Muscle of leg (tissue), 3 donors: ENCODE measurements at regions not wholly inside any gene's neighbourhood (a gene's known extent, or its start where the extent isn't known, plus 50 kb on each side); places are given as distances from the start of the nearest gene placed in this dataset.

Experiments used
- DNase-seq: peaks from one replicate; pipeline ENCODE4 v3.0.0; 2013
- H3K27ac ChIP-seq: one replicate; pipeline ENCODE4 v1.5.1; 2013; ENCODE audit warnings: mild to moderate bottlenecking, low read length, control low read depth
- H3K27me3 ChIP-seq: one replicate; pipeline ENCODE4 v1.6.1; 2013; ENCODE audit warnings: low read length; ENCODE audit not compliant: control insufficient read depth, insufficient read depth
- H3K36me3 ChIP-seq: one replicate; pipeline ENCODE4 v1.6.1; 2013; ENCODE audit warnings: low read length; ENCODE audit not compliant: control insufficient read depth, insufficient read depth
- H3K4me1 ChIP-seq: one replicate; pipeline ENCODE4 v1.6.1; 2013; ENCODE audit warnings: low read length; ENCODE audit not compliant: control insufficient read depth, insufficient read depth
- H3K4me3 ChIP-seq: one replicate; pipeline ENCODE4 v1.5.1; 2013; ENCODE audit warnings: low read length, control low read depth
- H3K9me3 ChIP-seq: replicated peaks from 2 replicates; pipeline ENCODE4 v1.6.1; 2013; ENCODE audit warnings: low read depth, low read length; ENCODE audit not compliant: control insufficient read depth
- WGBS: methylation state at CpG from one replicate; pipeline ENCODE4 v1.1.5; 2013; ENCODE audit warnings: missing lambda C conversion rate; ENCODE audit not compliant: insufficient coverage; 5-methylcytosine and 5-hydroxymethylcytosine counted together

DNA sequence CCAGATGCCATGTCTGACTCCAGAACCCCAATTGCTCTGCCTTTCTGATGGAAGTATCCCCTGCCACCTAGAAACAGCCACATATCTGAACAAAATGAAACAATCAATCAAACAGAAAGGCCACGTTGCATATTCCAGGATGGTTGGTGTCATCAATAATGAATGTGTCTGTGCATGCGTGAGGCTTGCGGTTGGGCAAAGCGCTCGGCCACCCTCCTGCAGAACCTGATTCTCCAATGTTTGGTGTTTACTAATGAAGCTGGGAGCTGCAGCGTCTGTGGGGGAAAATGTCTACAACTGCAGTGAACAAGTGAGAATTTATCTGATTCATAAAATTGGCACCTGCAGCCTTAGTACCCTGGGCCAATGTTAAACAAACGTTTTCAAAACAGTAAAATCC lies 121.2 kb upstream of the ADARB2 start:
- H3K36me3 ChIP-seq = no peaks in the 10 kb centered on the region
- WGBS = 61% methylated on average over 6 of the region's 7 CpGs
- no peaks in the 10 kb centered on the region for H3K9me3 ChIP-seq
- H3K4me3 ChIP-seq = no peak overlapping the region
- H3K27ac ChIP-seq = no peak overlapping the region
- no peaks in the 10 kb centered on the region for H3K4me1 ChIP-seq
- DNase-seq = no peak
- H3K27me3 ChIP-seq = no peaks in the 10 kb centered on the region

DNA sequence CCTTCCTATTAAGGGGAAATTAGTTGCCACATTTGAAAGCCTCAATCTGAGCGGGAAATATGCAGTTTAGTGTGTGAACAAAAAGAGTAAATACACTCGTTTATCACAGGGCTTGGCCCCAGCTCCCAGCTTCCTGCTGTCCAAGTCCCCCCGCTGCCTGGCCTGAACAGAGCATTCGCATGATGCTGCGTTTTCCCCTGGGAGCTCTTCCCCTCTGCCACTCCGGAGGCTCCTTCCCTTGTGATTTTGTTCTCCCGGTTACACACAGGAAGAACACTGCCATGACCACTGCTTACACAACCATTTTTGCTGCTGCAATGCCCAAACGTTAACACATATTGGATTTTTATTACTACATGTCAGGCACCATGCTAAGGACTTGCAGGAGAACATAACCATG lies 120.7 kb upstream of the ADARB2 start:
- WGBS = 38% methylated on average over 7 of the region's 8 CpGs
- Histone ChIP-seq H3K27me3 (no peaks in the 10 kb centered on the region), H3K4me1 (no peaks in the 10 kb centered on the region), H3K27ac (no peak overlapping the region), H3K9me3 (no peaks in the 10 kb centered on the region), H3K4me3 (no peak overlapping the region), H3K36me3 (no peaks in the 10 kb centered on the region)
- no peak for DNase-seq

DNA sequence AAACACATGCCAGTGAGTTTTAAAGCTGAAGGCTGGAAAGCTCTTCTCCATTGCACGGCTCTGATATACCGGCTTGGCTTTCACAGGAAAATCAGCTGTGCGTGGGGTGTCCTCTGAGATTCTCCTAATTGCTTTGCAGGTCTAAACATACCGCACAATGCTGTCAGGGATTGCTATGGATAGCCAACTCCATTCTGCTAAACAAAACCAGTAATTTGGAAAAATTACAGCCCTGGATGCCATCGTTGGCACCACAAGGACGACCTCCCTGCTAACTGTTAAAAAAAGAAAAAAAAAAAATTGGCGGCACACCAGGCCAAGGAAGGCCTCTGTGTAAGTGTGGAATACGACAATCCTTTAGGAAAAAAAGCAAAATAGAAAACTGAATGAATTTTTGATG lies 118.6 kb upstream of the ADARB2 start:
- DNase-seq = no peak
- Histone ChIP-seq H3K27ac (no peak overlapping the region), H3K4me1 (no peaks in the 10 kb centered on the region), H3K27me3 (no peaks in the 10 kb centered on the region), H3K36me3 (no peaks in the 10 kb centered on the region), H3K4me3 (no peak overlapping the region), H3K9me3 (no peaks in the 10 kb centered on the region)
- WGBS = 50% methylated on average over 6 of the region's 8 CpGs

DNA sequence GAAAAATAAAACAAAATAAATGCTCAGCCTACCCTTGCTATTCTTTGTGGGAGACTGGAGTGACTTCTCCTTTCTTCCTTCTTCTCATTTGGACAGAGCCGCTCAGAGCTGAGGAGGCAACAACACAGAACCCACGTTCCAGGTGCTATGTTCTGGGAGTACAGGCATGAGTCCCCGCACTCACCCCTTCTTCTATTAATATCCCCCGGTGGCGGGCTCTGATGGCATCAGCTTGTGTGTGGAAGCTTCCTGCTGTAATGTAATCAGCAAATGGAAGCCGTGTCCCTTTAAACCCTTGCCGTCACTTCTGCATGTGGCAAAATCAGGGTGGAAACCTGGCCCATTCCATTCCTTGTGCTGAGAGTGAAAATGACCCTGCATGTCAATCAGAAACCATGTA lies 116.9 kb upstream of the ADARB2 start:
- Histone ChIP-seq H3K9me3 (no peaks in the 10 kb centered on the region), H3K4me1 (no peaks in the 10 kb centered on the region), H3K36me3 (no peaks in the 10 kb centered on the region), H3K27ac (no peak overlapping the region), H3K27me3 (no peaks in the 10 kb centered on the region), H3K4me3 (no peak overlapping the region)
- DNase-seq = no peak
- 61% methylated on average over 6 of the region's 7 CpGs for WGBS

DNA sequence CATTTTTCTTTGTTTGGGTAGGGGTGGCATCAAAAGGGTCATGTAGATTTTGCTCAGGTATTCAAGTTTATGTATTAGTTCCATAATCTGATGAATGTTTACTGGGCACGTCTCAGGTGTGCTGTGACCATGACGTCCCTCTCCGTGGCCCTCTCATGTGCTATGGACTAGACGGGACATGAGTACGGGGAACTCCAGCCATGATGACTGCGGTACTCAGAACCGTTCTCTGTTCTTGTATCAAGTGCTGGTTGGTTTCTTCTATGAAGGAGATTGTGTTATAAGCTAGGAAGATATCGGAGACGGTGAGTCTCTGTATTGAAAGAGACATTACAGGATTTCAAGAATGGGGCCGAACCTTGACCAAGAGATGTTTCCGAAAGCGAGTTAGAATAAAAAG lies 116.5 kb upstream of the ADARB2 start:
- 91% methylated on average over 9 of the region's 12 CpGs for whole genome bisulfite sequencing
- Histone ChIP-seq H3K4me3 (no peak overlapping the region), H3K9me3 (no peaks in the 10 kb centered on the region), H3K36me3 (no peaks in the 10 kb centered on the region), H3K4me1 (no peaks in the 10 kb centered on the region), H3K27ac (no peak overlapping the region), H3K27me3 (no peaks in the 10 kb centered on the region)
- DNase-seq = no peak

DNA sequence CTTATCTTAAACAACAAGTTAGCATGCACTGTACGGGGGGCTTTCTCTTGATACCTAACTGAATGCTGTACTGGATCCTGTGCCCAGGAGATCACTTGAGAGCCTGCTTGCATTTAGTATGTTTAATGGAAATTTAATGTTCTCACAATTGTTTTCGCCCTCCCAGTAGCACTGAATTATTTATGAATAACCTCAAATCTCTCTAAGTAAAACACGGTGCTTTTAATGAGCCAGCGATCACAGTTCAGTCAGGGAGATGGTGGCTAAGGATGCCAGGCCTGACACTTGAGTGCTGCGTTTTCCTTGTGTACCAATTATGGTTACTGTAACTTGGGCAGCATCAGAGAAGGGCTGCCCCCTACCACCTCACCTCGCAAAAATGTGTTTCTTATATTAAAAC lies 115.5 kb upstream of the ADARB2 start:
- H3K27me3 ChIP-seq = no peaks in the 10 kb centered on the region
- H3K27ac ChIP-seq = no peak overlapping the region
- H3K4me3 ChIP-seq = no peak overlapping the region
- no peaks in the 10 kb centered on the region for H3K9me3 ChIP-seq
- no peaks in the 10 kb centered on the region for H3K4me1 ChIP-seq
- WGBS = 78% methylated on average over 4 of the region's 6 CpGs
- no peak for DNase-seq
- H3K36me3 ChIP-seq = no peaks in the 10 kb centered on the region

DNA sequence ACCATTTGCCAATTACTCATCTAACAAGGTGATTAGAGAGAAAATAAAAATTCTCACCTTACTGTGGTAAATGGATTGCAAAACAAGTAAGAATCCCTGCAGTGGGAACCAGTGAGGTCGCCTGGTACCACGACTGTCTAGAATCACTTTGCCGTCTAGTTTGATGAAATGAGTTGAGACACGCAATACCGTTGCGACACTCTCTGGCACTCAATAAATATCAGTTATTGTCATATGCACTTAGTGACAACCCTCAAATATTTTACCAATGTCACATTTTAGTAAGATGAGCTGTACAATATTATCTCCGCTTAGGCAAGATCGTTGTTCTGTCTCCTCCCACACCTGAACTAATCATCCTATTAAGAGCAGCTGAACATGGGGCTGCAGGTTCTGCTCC lies 114.4 kb upstream of the ADARB2 start:
- Histone ChIP-seq H3K27ac (no peak overlapping the region), H3K9me3 (no peaks in the 10 kb centered on the region), H3K36me3 (no peaks in the 10 kb centered on the region), H3K4me1 (no peaks in the 10 kb centered on the region), H3K27me3 (no peaks in the 10 kb centered on the region), H3K4me3 (no peak overlapping the region)
- whole genome bisulfite sequencing = 82% methylated on average over 8 of the region's 8 CpGs
- DNase-seq = no peak

DNA sequence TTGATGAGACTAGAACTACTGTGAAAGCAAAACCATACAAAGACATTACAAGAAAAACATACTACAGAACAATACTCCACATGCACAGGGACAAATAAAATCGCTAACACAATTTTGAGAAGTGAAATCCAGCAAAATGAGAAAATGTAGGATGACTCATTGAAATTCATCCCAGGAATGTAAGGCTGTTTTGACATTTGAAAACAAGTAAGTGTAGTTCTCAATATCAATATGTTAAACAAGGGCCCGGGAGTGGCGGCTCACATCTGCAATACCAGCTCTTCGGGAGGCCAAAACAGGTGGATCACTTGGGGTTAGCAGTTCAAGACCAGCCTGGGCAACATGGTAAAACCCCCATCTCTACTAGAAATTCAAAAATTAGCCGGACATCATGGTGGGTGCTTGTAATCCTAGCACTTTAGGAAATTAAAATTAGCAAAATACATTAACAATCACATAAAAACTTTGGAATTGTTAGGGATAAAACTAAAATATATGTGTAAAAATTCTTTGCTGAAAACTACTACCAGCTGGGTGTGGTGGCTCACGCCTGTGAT lies 113.7 kb upstream of the ADARB2 start:
- no peak for DNase-seq
- Histone ChIP-seq H3K4me3 (no peak overlapping the region), H3K36me3 (no peaks in the 10 kb centered on the region), H3K27ac (no peak overlapping the region), H3K9me3 (no peaks in the 10 kb centered on the region), H3K27me3 (no peaks in the 10 kb centered on the region), H3K4me1 (no peaks in the 10 kb centered on the region)
- no CpG with 5 or more reads among the region's 6 CpGs for WGBS

DNA sequence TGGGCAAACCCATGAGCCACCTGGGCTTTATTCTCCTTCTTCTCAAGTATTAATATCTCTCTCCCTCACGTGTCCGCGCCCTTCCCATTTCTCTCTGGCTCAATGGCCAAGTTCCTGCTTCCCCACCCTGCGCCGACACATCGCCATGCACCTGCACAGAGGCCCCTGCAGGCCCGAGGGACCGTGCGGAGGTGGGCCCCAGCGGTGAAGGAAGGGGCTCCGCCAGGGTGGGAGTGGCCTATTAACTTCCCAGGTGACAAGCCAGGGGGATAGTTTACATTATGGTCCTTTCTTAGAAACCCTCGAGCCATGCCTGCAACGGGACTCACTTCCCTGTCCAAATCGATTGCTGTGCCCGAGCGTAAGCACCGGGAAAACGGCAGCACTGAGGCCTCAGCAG lies 110.0 kb upstream of the ADARB2 start:
- no peak for DNase-seq
- Histone ChIP-seq H3K36me3 (no peaks in the 10 kb centered on the region), H3K27me3 (no peaks in the 10 kb centered on the region), H3K4me1 (no peaks in the 10 kb centered on the region), H3K27ac (no peak overlapping the region), H3K4me3 (no peak overlapping the region), H3K9me3 (no peaks in the 10 kb centered on the region)
- 88% methylated on average over 11 of the region's 18 CpGs for WGBS

DNA sequence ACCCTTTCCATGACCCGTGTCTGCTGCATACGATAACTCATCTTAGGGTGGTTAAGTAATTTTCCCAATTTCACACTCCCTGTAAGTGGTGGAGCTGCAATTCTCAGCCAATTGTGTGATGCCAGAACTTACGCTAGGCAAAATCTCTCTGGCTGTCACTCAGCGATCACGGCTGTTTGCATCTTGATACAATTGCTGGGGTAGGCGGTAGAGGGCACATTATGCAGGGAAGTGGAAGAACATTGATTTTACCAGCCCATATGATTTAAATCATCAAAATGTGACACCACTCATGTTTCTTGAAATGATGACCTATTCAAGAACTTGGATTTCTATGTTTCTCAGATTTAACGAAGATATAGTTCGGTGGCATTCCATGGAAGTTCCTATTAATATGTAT lies 108.7 kb upstream of the ADARB2 start:
- DNase-seq = no peak
- no peak overlapping the region for H3K27ac ChIP-seq
- H3K4me3 ChIP-seq = no peak overlapping the region
- H3K9me3 ChIP-seq = no peaks in the 10 kb centered on the region
- no peaks in the 10 kb centered on the region for H3K36me3 ChIP-seq
- no peaks in the 10 kb centered on the region for H3K4me1 ChIP-seq
- H3K27me3 ChIP-seq = no peaks in the 10 kb centered on the region
- 86% methylated on average over 1 of the region's 8 CpGs for WGBS

DNA sequence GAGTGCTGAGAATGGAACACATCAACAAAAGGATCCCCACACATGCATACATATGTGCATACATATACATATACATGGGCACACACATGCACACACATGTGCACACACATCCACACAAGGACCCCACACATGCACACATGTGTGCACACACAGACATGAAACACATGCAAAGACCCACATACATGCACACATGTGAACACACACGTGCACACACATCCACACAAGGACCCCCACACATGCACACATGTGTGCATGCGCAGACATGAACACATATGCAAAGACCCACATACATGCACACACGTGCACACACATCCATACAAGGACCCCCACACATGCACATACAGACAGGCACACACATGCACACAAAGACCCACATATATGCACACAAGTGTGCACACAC lies 104.4 kb upstream of the ADARB2 start:
- no peaks in the 10 kb centered on the region for H3K36me3 ChIP-seq
- no peak overlapping the region for H3K27ac ChIP-seq
- 100% methylated on average over 2 of the region's 3 CpGs for WGBS
- no peak for DNase-seq
- no peaks in the 10 kb centered on the region for H3K4me1 ChIP-seq
- H3K27me3 ChIP-seq = no peaks in the 10 kb centered on the region
- no peaks in the 10 kb centered on the region for H3K9me3 ChIP-seq
- H3K4me3 ChIP-seq = no peak overlapping the region
